HG03280 (cell line): ENCODE measurements at regions not wholly inside any gene's neighbourhood (a gene's known extent, or its start where the extent isn't known, plus 50 kb on each side); places are given as distances from the start of the nearest gene placed in this dataset.
"Not testable (repeated sequence)": the region's sequence is repeated elsewhere in the genome, so short reads cannot be mapped to it uniquely, and the experiment has no call there.

ENCODE experiments used
- ATAC-seq: cut with Tn5 transposase; IDR thresholded peaks from one replicate; pipeline ENCODE4 v1.9.1; 2021; ENCODE audit warnings: mild to moderate bottlenecking, moderate library complexity; ENCODE audit not compliant: unreplicated experiment

DNA sequence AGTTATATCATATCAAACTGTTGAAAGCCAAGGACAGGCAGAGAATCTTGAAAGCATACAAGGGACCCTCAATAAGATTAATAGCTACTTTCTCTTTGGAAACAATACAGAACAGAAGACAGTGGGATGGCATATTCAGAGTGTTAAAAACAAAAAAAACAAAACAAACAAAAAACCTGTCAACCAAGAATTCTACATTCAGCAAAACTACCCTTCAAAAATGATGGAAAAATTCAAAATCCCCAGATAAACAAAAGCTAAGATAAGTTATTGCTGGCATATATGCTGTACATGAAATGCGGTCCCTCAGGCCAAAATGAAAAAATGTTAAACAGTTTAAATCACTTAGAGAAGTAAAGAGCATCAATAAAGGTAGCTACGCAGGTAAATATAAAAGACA, 425.1 kb downstream of the ACTL7B start:
- no peak for ATAC-seq

DNA sequence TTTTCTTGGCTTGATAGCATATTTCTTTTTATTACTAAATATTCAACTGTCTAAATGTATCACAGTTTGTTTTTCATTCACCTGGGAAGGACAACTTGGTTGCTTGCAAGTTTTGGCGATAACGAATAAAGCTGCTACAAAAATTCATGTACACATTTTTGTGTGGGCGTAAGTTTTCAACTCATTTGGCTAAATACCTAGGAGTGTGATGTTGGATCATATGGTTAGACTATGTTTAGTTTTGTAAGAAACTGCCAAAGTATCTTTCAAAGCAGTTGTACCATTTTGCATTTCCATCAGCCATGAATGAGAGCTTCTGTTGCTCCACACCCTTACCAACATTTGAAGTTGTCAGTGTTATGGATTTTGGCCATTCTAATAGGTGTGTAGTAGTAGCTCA, 428.0 kb downstream of the ACTL7B start:
- no peak for ATAC-seq

DNA sequence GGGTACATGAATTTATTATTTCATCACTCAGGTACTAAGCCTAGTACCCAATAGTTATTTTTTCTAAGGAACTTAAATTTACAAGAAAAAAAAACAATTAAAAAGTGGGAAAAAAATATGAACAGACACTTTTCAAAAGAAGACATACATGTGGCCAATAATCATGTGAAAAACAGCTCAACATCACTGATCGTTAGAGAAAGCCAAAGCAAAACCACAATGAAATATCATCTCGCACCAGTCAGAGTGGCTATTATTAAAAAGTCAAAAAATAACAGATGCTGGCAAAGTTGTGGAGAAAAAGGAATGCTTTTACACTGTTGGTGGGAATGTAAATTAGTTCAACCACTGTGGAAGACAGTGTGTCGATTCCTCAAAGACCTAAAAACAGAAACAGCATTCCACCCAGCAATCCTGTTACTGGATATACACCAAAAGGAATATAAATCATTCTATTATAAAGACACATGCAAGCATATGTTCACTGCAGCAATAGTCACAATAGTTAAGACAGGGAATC, 429.3 kb downstream of the ACTL7B start:
- not testable (repeated sequence) for ATAC-seq

DNA sequence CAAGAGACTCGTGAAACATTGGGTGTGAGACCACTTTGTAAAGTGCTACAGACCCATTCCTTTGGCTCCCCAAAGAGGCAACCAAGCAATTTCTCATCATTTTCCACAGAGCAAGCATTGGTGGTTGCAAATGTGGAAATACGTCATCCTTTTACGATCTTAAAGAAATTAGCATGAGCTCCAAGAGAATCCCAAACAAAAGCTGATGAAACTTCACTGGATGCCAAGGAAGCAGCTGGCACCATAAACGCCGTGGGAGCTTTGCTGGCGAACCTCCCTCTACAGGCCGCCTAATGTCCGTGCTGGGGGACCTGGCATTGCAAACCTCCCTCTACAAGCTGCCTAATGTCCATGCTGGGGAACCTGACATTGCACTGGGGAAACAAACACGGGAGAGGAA, 432.4 kb downstream of the ACTL7B start:
- no peak for ATAC-seq

DNA sequence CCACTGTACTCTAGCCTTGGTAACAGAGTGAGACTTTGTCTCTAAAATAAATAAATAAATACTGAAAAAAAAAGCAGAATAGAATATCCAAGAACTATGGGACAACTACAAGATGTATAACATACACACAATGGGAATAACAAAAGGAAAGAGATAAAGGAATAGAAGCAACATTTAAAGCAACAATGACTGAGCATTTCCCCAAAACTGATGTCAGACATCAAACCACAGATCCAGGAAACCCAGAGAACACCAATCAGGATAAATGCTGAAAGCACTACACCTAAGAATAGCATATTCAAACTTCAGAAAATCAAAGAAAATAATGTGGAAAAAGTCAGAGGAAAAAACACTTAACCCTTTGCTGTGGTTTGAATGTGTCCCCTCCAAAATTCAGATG, 436.4 kb downstream of the ACTL7B start:
- no peak for ATAC-seq

DNA sequence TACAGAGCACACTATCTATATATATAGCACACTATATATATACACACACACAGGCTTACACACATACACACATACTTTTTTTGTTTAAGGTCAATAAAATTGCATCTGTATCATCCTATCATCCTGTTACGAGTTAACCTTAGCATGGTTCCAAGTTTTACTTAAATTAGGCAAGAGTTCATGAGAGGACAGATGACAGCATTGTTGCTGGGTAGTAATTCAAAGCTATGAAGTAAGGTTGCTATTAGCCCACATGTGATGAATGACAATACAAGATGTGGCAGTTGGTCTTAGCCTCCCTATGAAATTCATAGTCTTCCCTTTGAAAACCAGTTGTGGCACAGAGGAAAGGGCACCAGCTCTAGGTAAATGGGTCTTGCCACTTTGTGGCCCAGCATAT, 438.1 kb downstream of the ACTL7B start:
- ATAC-seq = no peak

DNA sequence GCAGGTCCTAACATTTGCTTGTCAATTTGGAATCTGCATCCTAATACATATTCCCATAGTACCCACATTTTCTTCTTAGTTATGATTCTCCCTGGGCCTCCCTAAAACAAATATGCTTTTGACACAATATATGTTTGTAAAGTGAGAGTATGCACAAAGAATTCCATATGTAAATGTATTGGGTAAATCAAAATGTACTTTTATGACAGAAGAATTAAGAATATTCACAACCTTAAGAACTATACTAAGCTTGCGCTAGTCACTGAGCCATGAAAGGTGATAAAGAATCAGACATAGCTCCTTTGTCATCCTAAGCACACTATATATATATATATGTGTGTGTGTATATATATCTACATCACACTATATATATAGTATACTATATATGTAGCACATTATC, 438.5 kb downstream of the ACTL7B start:
- no peak for ATAC-seq

DNA sequence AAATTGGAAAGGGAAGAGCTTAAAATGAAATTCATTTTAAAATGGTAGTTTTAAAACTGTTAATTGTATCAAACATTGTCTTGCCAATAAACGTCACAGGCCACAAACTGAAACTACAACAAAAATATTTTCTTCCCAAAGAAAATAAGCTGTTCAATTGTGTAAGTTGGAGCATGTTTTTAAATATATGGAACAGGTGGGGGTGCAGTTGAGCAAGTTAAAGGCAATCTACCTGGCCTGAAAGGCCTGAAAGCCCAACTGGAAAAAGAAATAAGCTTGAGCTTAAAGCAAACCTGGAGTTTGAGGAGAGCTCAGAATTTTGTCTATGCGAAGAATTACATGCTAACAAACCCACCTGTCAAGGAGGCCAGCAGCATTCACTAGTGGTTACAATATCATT, 439.5 kb downstream of the ACTL7B start:
- ATAC-seq = no peak

DNA sequence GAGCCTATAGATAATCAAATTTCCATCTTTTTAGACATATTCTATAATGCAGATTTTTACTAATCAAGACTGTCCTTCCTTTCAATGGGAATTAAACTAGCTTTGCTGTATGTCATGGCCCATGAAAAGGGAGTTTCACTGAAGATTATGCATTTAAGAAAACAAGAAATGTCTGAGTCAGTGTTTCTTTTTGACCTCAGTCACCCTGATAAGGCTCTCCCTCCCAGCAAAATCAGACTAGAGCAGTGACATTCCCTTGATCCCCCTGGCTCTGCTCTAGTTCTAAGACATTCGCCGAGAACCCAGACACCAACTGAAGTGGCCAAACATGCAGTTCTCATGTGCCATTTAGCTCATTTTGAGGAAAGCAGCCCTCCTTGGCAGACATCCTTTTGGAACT, 442.0 kb downstream of the ACTL7B start:
- ATAC-seq = no peak

DNA sequence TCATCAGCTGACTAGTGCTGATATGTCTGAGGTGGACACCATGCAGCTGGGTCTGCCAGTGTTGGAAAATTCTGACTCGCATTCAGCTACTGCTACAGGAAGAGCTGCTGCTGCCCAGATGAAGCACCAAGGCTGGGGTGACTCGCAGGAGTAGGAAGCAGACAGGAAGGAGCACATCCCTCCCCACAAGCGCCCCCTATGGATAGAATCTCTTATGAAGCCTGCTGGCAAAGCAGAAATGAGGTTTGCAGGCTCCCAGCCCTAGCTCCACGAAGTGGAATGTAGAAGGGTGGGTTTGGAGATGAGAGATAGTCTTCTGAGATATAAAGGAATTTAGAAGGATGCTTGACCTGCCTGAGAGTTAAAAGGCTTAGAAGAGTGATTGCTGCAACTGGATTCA, 443.0 kb downstream of the ACTL7B start:
- no peak for ATAC-seq

DNA sequence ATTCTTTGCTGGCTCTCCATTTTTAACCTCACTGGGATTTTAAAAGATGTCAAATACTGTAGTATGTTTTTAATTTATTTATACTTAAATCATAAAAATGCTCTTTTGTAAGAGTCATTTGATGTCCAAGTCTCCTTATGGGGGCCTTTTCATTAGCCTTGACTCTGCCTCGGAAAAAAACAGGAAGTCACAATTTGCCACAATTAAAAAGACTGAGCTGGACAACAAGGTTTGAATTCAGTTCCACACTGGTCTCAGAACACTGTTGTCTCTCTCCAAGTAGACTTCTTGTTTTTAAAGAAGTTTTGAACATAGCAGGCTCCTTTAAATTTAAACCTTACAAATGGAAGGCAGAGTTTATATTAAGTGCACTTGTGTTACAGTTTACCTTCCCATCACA, 444.2 kb downstream of the ACTL7B start:
- ATAC-seq = no peak

DNA sequence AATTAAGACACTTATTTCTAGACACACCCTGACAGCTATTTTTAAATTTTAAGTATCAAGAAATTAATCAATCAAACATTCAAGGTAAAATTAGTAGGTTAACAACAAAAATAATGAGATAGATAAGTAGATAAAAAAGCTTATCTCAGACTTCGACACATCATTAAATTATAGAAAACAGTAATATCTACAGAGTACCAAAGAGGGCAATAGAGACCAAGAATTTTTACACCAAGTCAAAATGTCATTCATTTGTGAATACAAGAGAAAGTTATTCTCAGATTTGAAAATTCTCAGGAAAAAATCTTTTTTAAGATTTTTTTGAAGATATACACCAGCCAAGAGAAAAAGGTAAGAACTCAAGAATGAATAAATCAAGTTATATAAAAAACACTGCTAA, 445.6 kb downstream of the ACTL7B start:
- ATAC-seq = no peak

DNA sequence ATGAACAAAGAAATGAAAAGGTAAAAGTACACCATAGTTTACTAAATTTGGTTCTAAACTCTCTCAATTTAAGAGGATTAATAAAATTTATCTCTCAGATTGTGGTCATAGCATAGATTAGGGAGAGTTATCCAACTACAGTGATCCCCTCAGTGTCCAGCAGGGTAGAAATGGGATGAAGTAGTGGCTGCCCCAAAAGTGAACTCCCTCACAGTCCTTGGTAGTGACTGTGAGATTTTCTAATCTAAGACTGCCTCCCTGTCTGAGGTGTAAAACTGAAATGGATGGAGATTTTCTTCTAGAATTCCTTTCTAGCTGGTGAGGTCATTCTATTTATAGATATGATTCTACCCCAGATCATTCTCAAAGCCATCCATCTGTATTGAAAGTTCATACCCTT, 455.5 kb downstream of the ACTL7B start:
- ATAC-seq = no peak

DNA sequence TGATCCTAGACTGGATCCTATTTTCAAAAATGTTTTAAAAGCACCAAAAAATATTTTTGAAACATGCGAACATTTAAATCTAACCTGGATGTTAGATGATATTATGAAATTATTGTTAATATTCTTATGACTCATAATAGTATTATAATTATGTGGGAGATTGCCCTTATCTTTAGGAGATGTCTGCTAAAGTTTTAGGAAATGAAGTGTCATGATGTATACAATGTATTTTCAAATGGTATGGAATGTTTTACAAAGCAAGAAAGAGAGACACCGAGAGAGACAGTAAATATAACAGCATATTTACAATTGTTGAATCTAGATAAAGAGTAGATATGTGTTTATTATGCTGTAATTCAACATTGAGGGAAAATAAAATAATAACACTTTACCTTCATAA, 455.9 kb downstream of the ACTL7B start:
- no peak for ATAC-seq

DNA sequence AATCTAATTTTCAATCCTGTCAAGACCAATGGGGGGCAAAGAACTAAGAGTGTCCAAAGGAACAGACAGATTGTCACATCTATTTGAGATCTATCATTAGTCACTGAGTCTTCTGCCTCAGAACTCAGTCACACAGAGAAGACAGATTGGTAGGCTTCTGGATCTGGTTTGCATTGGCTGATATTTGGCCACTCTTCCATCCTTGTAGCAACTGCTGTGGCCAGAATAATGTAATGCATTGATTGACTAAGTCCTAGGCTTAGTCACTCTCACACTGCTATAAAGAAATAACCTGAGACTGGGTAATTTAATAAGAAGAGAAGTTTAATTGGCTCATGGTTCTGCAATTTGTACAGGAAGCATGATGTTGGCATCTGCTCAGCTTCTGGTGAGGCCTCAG, 458.5 kb downstream of the ACTL7B start:
- ATAC-seq = no peak

DNA sequence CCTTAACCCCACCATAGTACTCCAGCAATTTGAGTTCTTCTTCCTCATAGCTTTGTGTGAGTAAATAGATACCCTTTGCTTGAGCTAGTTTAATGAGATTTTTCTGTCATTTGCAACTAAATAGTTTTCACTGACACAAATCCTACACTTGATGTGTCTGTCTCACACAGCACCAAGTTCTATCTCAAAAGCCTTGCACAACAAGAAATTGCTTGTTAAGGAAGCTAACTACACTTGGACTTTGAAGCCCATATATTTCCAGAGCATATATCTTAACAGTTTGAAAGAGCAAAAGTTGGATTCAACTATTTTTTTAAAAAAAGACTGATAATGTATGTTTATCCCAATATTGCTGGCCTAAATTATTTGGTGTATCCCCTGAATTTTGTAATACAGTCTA, 459.2 kb downstream of the ACTL7B start:
- ATAC-seq = no peak

DNA sequence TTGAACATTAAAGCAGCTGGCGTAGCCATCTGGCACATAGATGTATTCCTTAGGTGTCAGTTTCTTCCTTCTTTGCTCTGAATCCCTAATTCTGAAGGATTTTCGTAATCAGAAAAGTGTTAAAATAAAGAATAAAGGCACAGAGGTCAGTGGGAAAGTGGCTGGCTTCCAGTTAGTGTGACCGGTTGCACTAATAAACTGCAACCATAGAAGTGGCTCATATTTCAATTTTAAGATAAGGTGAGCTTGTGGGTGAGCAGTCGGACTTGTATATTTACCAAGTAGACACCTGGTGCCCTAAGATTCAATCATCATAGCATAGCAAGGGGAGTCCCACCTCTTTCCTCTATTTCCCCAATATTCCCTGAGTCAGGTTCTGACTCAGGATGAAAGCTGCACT, 459.6 kb downstream of the ACTL7B start:
- ATAC-seq = no peak

DNA sequence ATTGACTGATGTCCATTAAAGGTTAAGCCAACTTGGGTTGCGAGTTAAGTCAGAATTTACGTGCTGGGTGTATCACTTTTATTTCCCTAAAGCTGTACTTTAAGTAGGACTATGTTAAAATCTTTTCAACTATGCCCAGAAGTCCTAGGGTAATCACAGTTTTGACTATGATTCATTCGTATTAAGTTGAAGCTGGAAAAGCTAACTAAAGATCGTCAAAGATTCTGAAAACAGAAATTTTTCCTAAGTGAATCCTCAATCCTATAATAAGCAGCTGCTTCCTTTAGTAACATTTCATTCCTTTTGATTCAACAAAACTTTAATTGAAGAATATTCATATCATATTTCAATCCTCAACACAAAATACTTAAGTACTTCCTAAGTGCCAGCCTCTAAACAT, 460.4 kb downstream of the ACTL7B start:
- no peak for ATAC-seq

DNA sequence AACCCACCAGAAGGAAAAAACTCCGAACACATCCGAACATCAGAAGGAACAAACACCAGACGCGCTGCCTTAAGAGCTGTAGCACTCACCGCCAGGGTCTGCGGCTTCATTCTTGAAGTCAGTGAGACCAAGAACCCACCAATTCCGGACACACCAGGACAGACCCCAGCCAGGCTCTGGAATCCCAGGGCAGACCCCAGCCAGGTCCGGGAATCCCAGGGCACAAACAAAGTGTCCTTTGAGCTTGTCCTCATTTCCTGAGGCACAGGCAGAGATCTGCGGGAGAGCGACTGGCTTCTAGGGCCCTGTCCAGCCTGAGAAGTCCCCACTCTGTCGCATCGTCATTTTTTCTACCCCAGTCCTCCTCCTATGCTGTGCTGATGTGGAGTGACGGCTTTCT, 461.1 kb downstream of the ACTL7B start:
- no peak for ATAC-seq

DNA sequence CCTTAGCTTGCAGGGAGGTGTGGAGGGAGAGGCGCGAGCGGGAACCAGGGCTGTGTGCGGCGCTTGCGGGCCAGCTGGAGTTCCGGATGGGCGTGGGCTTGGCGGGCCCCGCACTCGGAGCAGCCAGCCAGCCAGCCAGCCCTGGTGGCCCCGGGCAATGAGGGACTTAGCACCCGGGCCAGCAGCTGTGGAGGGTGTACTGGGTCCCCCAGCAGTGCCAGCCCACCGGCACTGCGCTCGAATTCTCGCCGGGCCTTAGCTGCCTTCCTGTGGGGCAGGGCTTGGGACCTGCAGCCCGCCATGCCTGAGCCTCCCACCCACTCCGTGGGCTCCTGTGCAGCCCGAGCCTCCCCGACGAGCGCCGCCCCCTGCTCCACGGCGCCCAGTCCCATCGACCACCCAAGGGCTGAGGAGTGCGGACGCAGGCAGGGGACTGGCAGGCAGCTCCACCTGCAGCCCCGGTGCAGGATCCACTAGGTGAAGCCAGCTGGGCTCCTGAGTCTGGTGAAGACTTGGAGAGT, 462.2 kb downstream of the ACTL7B start:
- not testable (repeated sequence) for ATAC-seq

DNA sequence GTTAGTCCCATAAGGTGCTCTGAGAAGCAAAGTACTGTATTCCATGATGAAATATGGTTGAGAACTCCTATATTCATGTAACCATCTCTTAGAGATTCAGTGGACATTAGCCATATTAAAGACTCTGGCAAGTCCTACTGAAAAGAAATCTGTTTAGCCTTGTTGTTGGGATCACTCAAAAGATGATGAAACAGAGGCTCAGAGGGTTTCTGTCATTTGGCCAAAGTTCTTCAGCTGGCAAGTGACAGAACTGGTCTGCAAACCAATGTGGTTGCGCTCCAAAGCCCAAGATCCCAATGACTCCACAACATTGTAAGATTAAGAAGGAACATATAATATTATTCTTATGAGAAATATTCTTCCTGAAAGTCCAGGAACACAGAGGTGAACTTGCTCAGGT, 462.9 kb downstream of the ACTL7B start:
- no peak for ATAC-seq

DNA sequence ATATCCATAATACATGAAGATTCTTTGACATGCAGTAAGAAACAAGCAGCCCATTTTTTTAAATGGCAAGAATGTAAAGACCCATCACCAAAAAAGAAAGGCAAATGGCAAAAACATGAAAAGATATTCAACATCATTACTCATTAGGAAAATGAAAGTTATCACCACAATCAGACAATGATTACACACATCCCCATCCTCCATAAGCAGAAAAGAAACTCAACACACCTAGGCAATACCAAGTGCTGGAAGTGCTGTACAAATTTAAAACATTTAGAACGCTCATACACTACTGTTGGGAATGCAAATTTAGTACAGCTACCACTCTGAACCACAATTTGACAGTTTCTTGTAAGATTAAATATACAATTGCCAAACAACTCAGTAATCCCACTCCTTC, 466.7 kb downstream of the ACTL7B start:
- no peak for ATAC-seq

DNA sequence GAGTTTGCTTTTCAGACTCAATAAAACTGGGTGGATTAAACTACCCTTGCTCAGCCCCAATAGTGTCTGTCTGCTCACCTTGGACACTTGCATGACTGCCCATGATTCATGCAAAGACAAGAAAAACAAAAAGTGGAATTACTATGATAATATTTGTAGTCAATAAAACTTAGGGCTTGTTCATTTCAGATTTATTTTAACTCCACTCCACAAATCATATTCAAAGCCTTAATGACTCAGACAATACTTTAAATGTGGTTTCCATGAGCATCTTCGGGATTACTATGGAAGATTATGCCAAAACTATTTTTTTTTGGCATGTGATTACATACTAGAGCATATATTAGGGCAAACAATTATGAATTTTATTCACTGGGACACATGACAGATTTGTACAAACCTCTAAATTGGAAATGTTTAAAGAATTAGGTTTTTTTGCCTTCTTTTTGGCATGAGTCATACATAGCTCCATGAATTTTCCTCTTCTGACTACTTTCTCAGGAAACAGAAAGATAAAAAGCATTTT, 468.9 kb downstream of the ACTL7B start:
- ATAC-seq = no peak
